Body of pancreas (tissue), 4 donors: ENCODE measurements at regions not wholly inside any gene's neighbourhood (a gene's known extent, or its start where the extent isn't known, plus 50 kb on each side); places are given as distances from the start of the nearest gene placed in this dataset.

Source experiments
- ATAC-seq: fragments of 150-250 bp; one replicate; pipeline ENCODE4 v1.9.1; 2016
- DNase-seq, 4 donors: peaks; one replicate each; pipeline ENCODE4 v3.0.0-alpha.2; 2019
- H3K27ac ChIP-seq, 4 donors: fragments of 200-600 bp; sonication (generic); 1 replicate in 3 of 4; 2 replicates in 1 of 4; pipeline versions ENCODE4 v1.5.1 to v1.6.1; 2016 to 2019; ENCODE audit warnings: mild to moderate bottlenecking in 1 of 4, mixed read lengths in 1 of 4, moderate library complexity in 1 of 4
- H3K27me3 ChIP-seq, 2 donors: fragments of 200-600 bp; sonication (generic); one replicate each; pipeline ENCODE4 v1.6.0; 2016; ENCODE audit warnings: mild to moderate bottlenecking in 1 of 2
- H3K36me3 ChIP-seq, 2 donors: fragments of 200-600 bp; sonication (generic); replicated peaks in 1 of 2; 2 replicates each; pipeline ENCODE4 v1.5.1; 2016; ENCODE audit warnings: low read depth in 2 of 2; ENCODE audit not compliant: insufficient read depth in 1 of 2
- H3K4me1 ChIP-seq: fragments of 200-600 bp; sonication (generic); one replicate; pipeline ENCODE4 v1.6.0; 2016
- H3K4me3 ChIP-seq, 2 donors: fragments of 200-600 bp; sonication (generic); 1 replicate in 1 of 2; 2 replicates in 1 of 2; pipeline ENCODE4 v1.5.1; 2016 to 2019
- H3K9me3 ChIP-seq, 3 donors: fragments of 200-600 bp; sonication (generic); 1 replicate in 2 of 3; 2 replicates in 1 of 3; pipeline ENCODE4 v1.5.1; 2016
- CTCF ChIP-seq, 7 experiments: fragments of 450-650 bp in 4 of 7; fragments of 200-600 bp in 3 of 7; sonication (generic) in 3 of 7; IDR thresholded peaks; one replicate each; pipeline ENCODE4 v1.5.1; 2016 to 2019; ENCODE audit warnings: antibody characterized with exemption in 7 of 7
- POLR2A ChIP-seq, 3 donors: fragments of 450-650 bp; IDR thresholded peaks; one replicate each; pipeline ENCODE4 v1.6.1; 2016; ENCODE audit warnings: antibody characterized with exemption in 3 of 3, mild to moderate bottlenecking in 2 of 3
- WGBS, 2 donors: methylation state at CpG; one replicate each; pipeline ENCODE4 v1.1.5; 2017; 5-methylcytosine and 5-hydroxymethylcytosine counted together
- intact Hi-C: fragments of 100-400 bp; cut with DNase I; formaldehyde crosslinking; loops from one replicate; pipeline ENCODE4 v1.15.1; 2023

GRCh38 chr6:108734271-108734922 is 113.8 kb upstream of the ARMC2 start:
- ATAC-seq: no peak
- intact Hi-C loops: no loop called here

DNA sequence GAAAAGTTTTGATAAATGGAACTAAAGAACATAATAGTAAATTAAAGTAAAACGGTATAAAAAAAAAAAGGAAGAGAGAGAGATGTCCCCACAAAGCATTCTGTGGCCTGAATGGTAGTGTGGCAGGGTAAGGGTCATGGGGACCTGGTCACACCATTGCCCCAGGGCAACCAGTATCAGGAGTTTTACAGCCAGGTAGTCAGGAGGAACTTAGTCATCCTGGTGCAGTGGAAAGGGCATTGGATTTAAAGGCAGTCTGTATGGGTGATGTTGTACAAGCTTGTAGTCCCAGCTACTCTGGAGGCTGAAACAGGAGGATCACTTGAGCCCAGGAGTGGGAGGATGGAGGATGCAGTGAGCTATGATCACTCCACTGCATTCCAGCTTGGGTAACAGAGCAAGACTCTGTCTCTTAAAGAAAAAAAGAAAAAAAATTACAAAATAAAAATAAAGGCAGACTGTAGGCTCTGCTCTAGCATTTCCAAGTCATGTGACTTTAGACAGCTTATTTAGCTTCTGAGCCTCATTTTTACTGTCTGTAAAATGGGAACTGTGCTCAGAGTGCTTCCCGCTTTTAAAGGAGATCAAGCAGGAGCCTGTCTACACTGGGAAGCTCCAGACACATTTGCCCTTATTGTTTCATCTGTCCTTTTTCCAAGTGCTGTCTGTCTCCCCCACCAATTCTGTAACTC is 112.8 kb upstream of the ARMC2 start:
- ATAC-seq (no peak), DNase-seq (no peak)
- H3K36me3 ChIP-seq: no peaks in the 10 kb centered on the region
- H3K4me1 ChIP-seq: peaks cover 25% of the 10 kb centered on the region
- H3K27me3 ChIP-seq: no peaks in the 10 kb centered on the region
- no peaks in the 10 kb centered on the region for H3K9me3 ChIP-seq
- intact Hi-C loops: no loop called here
- no peak overlapping the region for H3K4me3 ChIP-seq
- TF ChIP-seq POLR2A (IDR thresholded peaks at IDR 0.05) (no peak), CTCF (IDR thresholded peaks at IDR 0.05) (no peak)
- no peak overlapping the region for H3K27ac ChIP-seq
- WGBS, 2 donors: 89 to 93% methylated on average over 2 of the region's 2 CpGs

More at GRCh38 chr6:108734271-108734922, 113.8 kb upstream of the ARMC2 start:
- peak in 2 of 4 donors; percentile 28 to 55 for DNase-seq
- WGBS, 2 donors: 53 to 82% methylated on average over 8 of the region's 8 CpGs
- H3K9me3 ChIP-seq: no peaks in the 10 kb centered on the region
- no peaks in the 10 kb centered on the region for H3K36me3 ChIP-seq
- H3K27ac ChIP-seq: no peak overlapping the region
- TF ChIP-seq POLR2A (IDR thresholded peaks at IDR 0.05) (no peak), CTCF (IDR thresholded peaks at IDR 0.05) (no peak)
- peaks cover 15% of the 10 kb centered on the region for H3K4me1 ChIP-seq
- H3K27me3 ChIP-seq: no peaks in the 10 kb centered on the region
- no peak overlapping the region for H3K4me3 ChIP-seq

DNA sequence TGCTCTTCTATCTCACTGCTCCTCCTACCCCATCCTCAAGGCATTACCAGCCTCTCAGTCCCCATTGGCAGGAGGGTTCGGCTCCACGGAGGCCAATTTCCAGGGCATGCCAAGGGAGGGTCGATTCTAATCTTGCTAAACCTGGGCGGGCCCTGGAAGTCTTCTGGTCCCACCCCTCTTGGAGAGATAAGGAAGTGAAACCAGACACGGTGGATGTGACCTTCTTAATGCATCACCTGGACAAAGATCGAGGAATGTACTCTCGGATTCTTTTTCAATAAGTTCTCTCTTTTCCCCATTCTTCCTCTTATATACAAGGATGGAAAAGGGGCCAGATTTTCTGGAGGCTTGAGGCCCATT is 112.2 kb upstream of the ARMC2 start:
- ATAC-seq (no peak), DNase-seq (no peak)
- TF ChIP-seq CTCF (IDR thresholded peaks at IDR 0.05) (no peak), POLR2A (IDR thresholded peaks at IDR 0.05) (no peak)
- Histone ChIP-seq H3K27ac (peak overlapping the region in 1 of 4 donors; percentile 9), H3K4me1 (peaks cover 28% of the 10 kb centered on the region), H3K4me3 (no peak overlapping the region), H3K36me3 (no peaks in the 10 kb centered on the region), H3K27me3 (no peaks in the 10 kb centered on the region), H3K9me3 (no peaks in the 10 kb centered on the region)
- intact Hi-C loops: no loop called here
- 29 to 45% methylated on average over 7 of the region's 7 CpGs for WGBS, 2 donors

- no peaks in the 10 kb centered on the region for H3K9me3 ChIP-seq
- no peak overlapping the region for H3K27ac ChIP-seq
- DNase-seq: peak in 2 of 4 donors; percentile 31 to 35
- 55 to 74% methylated on average over 4 of the region's 4 CpGs for WGBS, 2 donors
- peaks cover 30% of the 10 kb centered on the region for H3K4me1 ChIP-seq
- H3K27me3 ChIP-seq: no peaks in the 10 kb centered on the region
- no peaks in the 10 kb centered on the region for H3K36me3 ChIP-seq
- no peak overlapping the region for H3K4me3 ChIP-seq
- intact Hi-C loops: no loop called here
- no peak for ATAC-seq
- TF ChIP-seq CTCF (IDR thresholded peaks at IDR 0.05): no peak
- TF ChIP-seq POLR2A (IDR thresholded peaks at IDR 0.05): no peak
These were observed 111.4 kb upstream of the ARMC2 start for GRCh38 chr6:108736832-108737231.
